Lower lobe of right lung (tissue), 2 donors: ENCODE measurements at regions not wholly inside any gene's neighbourhood (a gene's known extent, or its start where the extent isn't known, plus 50 kb on each side); places are given as distances from the start of the nearest gene placed in this dataset.

Source experiments
- ATAC-seq, 2 donors: fragments of 200-7000 bp; cut with Tn5 transposase; one replicate each; pipeline ENCODE4 v1.9.1; 2020 to 2022; ENCODE audit warnings: mild to moderate bottlenecking in 2 of 2, moderate library complexity in 2 of 2
- DNase-seq: peaks from one replicate; pipeline ENCODE4 v3.0.0-alpha.2; 2020
- H3K27ac ChIP-seq: fragments of 200-600 bp; one replicate; pipeline ENCODE4 v1.8.0; 2022
- H3K27me3 ChIP-seq: fragments of 200-600 bp; one replicate; pipeline ENCODE4 v1.8.0; 2022; ENCODE audit warnings: low read depth
- H3K36me3 ChIP-seq: fragments of 200-600 bp; one replicate; pipeline ENCODE4 v1.8.0; 2022; ENCODE audit warnings: mild to moderate bottlenecking
- H3K4me1 ChIP-seq: fragments of 200-600 bp; one replicate; pipeline ENCODE4 v1.8.0; 2022
- H3K4me3 ChIP-seq: fragments of 200-600 bp; one replicate; pipeline ENCODE4 v1.8.0; 2022; ENCODE audit warnings: mild to moderate bottlenecking
- H3K9me3 ChIP-seq: fragments of 200-600 bp; one replicate; pipeline ENCODE4 v1.8.0; 2022
- intact Hi-C: fragments of 100-400 bp; cut with DNase I; formaldehyde crosslinking; loops from one replicate; pipeline ENCODE4 v1.11.0; 2022
- TF ChIP-seq, protein P1 (sequence below): fragments of 200-600 bp; IDR thresholded peaks from one replicate; pipeline ENCODE4 v1.8.0; 2022; ENCODE audit warnings: antibody characterized with exemption, mild to moderate bottlenecking
- donor health status: DM: no; HTN: yes; CAD: no; lungs with severe emphysema.

GRCh38 chr13:21895779-21896178 lies 224.9 kb downstream of the FGF9 start:
- Histone ChIP-seq H3K9me3 (no peaks in the 10 kb centered on the region), H3K27ac (no peak overlapping the region), H3K4me1 (no peaks in the 10 kb centered on the region), H3K4me3 (no peak overlapping the region), H3K27me3 (no peaks in the 10 kb centered on the region), H3K36me3 (no peaks in the 10 kb centered on the region)
- TF ChIP-seq, protein P1, sequence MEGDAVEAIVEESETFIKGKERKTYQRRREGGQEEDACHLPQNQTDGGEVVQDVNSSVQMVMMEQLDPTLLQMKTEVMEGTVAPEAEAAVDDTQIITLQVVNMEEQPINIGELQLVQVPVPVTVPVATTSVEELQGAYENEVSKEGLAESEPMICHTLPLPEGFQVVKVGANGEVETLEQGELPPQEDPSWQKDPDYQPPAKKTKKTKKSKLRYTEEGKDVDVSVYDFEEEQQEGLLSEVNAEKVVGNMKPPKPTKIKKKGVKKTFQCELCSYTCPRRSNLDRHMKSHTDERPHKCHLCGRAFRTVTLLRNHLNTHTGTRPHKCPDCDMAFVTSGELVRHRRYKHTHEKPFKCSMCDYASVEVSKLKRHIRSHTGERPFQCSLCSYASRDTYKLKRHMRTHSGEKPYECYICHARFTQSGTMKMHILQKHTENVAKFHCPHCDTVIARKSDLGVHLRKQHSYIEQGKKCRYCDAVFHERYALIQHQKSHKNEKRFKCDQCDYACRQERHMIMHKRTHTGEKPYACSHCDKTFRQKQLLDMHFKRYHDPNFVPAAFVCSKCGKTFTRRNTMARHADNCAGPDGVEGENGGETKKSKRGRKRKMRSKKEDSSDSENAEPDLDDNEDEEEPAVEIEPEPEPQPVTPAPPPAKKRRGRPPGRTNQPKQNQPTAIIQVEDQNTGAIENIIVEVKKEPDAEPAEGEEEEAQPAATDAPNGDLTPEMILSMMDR: no peak
- intact Hi-C loops: no loop called here
- DNase-seq (no peak), ATAC-seq (no peak)

- H3K27ac ChIP-seq: no peak overlapping the region
- H3K9me3 ChIP-seq: no peaks in the 10 kb centered on the region
- no peak for DNase-seq
- TF ChIP-seq, protein P1: no peak
- ATAC-seq: no peak
- H3K36me3 ChIP-seq: no peaks in the 10 kb centered on the region
- H3K4me3 ChIP-seq: no peak overlapping the region
- H3K27me3 ChIP-seq: no peaks in the 10 kb centered on the region
- H3K4me1 ChIP-seq: no peaks in the 10 kb centered on the region
- intact Hi-C loops: no loop called here
Measured at GRCh38 chr13:21897161-21897560, 226.3 kb downstream of the FGF9 start.

DNA sequence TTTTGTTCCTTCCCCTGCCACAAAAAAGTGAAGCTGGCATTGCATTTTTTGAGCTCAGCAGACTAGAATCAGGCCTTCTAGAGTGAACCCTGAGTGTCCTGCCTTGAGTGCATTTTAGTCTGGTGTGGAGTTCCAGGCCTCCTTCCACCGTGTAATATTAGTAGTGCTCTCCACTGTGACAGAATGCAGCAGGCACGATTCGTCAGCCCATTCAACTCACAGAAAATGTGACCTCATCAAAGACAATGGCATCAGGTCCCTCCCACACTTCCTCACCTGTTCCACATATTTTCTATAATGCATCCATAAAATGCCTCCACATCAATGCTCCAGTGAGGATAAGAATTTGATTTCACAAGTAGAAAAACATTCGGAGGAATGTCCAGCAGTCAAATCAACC lies 227.6 kb downstream of the FGF9 start:
- DNase-seq (no peak), ATAC-seq (no peak)
- TF ChIP-seq, protein P1: no peak
- Histone ChIP-seq H3K9me3 (no peaks in the 10 kb centered on the region), H3K27ac (no peak overlapping the region), H3K4me3 (no peak overlapping the region), H3K4me1 (no peaks in the 10 kb centered on the region), H3K36me3 (no peaks in the 10 kb centered on the region), H3K27me3 (no peaks in the 10 kb centered on the region)
- intact Hi-C loops: no loop called here

- DNase-seq: no peak
- TF ChIP-seq, protein P1: no peak
- H3K27ac ChIP-seq: no peak overlapping the region
- intact Hi-C loops: no loop called here
- no peaks in the 10 kb centered on the region for H3K27me3 ChIP-seq
- no peak for ATAC-seq
- H3K4me3 ChIP-seq: no peak overlapping the region
- no peaks in the 10 kb centered on the region for H3K4me1 ChIP-seq
- H3K36me3 ChIP-seq: no peaks in the 10 kb centered on the region
- no peaks in the 10 kb centered on the region for H3K9me3 ChIP-seq
Measured at GRCh38 chr13:21898945-21899344, 228.1 kb downstream of the FGF9 start.

GRCh38 chr13:21901336-21901735 lies 230.5 kb downstream of the FGF9 start:
- no peak for ATAC-seq
- no peak for DNase-seq
- Histone ChIP-seq H3K36me3 (no peaks in the 10 kb centered on the region), H3K4me1 (no peaks in the 10 kb centered on the region), H3K27me3 (no peaks in the 10 kb centered on the region), H3K27ac (no peak overlapping the region), H3K4me3 (no peak overlapping the region), H3K9me3 (no peaks in the 10 kb centered on the region)
- intact Hi-C loops: no loop called here
- TF ChIP-seq, protein P1: no peak
